Type B pancreatic cell (in vitro differentiated cells): ENCODE measurements at regions not wholly inside any gene's neighbourhood (a gene's known extent, or its start where the extent isn't known, plus 50 kb on each side); places are given as distances from the start of the nearest gene placed in this dataset.
A peak's percentile ranks its signal among the peaks of the same experiment; 100 is the strongest.

Experiments
- DNase-seq: peaks from one replicate; pipeline ENCODE4 v3.0.0; 2021; ENCODE audit warnings: mixed read lengths; ENCODE audit not compliant: unreplicated experiment; ENCODE audit errors: extremely low spot score
- H3K27ac Mint-ChIP-seq: 2 replicates; pipeline ENCODE4 v1.8.0; 2021; ENCODE audit warnings: mild to moderate bottlenecking, mixed read lengths
- H3K27me3 Mint-ChIP-seq: 2 replicates; pipeline ENCODE4 v1.8.0; 2021; ENCODE audit warnings: mixed read lengths
- H3K36me3 Mint-ChIP-seq: 2 replicates; pipeline ENCODE4 v1.8.0; 2021; ENCODE audit warnings: mixed read lengths
- H3K4me1 Mint-ChIP-seq: one replicate; pipeline ENCODE4 v1.8.0; 2021; ENCODE audit warnings: mixed read lengths; ENCODE audit not compliant: unreplicated experiment
- H3K4me3 Mint-ChIP-seq: 2 replicates; pipeline ENCODE4 v1.8.0; 2021; ENCODE audit warnings: mild to moderate bottlenecking, mixed read lengths
- H3K9me3 Mint-ChIP-seq: 2 replicates; pipeline ENCODE4 v1.8.0; 2021; ENCODE audit warnings: mixed read lengths
- TF ChIP-seq, protein P1 (sequence below): fragments of 200-600 bp; sonication (generic); conservative IDR thresholded peaks from 2 replicates; pipeline ENCODE4 v1.5.0; 2021; ENCODE audit warnings: antibody characterized with exemption, mild to moderate bottlenecking

DNA sequence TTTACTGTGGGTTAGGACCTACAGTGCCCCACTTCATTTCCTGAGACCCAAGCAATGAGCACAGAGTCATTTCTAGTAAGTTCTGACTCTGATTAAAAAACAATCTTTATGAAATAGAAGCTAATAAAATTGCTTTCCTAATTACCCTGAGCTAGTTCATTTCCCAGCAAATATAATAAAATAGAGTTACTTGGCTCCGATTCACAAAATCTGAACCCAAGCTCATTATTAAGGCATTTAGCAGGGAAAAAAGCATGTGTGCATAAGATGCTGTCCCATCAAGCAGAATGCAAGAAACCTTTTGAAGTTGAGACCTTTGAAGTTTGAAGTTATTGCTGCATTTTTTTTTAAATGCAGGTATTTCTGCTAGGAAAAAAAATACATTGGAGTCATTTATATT, 629.1 kb downstream of the BCL11A start:
- Mint-ChIP-seq H3K27me3 (no peaks in the 10 kb centered on the region), H3K36me3 (no peaks in the 10 kb centered on the region), H3K27ac (no peak overlapping the region), H3K4me3 (no peak overlapping the region), H3K4me1 (peaks cover 31% of the 10 kb centered on the region), H3K9me3 (no peaks in the 10 kb centered on the region)
- TF ChIP-seq, protein P1, sequence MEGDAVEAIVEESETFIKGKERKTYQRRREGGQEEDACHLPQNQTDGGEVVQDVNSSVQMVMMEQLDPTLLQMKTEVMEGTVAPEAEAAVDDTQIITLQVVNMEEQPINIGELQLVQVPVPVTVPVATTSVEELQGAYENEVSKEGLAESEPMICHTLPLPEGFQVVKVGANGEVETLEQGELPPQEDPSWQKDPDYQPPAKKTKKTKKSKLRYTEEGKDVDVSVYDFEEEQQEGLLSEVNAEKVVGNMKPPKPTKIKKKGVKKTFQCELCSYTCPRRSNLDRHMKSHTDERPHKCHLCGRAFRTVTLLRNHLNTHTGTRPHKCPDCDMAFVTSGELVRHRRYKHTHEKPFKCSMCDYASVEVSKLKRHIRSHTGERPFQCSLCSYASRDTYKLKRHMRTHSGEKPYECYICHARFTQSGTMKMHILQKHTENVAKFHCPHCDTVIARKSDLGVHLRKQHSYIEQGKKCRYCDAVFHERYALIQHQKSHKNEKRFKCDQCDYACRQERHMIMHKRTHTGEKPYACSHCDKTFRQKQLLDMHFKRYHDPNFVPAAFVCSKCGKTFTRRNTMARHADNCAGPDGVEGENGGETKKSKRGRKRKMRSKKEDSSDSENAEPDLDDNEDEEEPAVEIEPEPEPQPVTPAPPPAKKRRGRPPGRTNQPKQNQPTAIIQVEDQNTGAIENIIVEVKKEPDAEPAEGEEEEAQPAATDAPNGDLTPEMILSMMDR = no peak
- no peak for DNase-seq

DNA sequence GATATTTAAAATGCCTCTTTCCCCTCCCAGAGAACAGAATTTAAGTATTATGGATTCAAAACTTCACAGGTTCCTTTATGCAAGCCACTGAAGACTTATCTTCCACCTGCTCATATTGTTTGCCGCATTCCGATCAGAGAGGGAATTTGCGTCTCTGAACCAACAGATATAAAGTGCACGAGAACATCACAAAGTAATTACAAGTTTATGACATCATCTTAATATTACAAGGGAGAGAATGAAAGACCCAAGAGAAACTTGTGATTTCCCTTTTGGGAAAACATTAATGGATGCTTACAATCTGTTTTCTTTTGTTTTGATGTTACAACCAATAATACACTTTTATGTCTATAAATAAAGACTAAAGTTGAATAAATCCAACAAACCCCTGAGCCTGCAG, 631.0 kb downstream of the BCL11A start:
- H3K4me3 Mint-ChIP-seq = no peak overlapping the region
- TF ChIP-seq, protein P1 = no peak
- no peaks in the 10 kb centered on the region for H3K27me3 Mint-ChIP-seq
- H3K9me3 Mint-ChIP-seq = no peaks in the 10 kb centered on the region
- peaks cover 31% of the 10 kb centered on the region for H3K4me1 Mint-ChIP-seq
- no peaks in the 10 kb centered on the region for H3K36me3 Mint-ChIP-seq
- DNase-seq = no peak
- no peak overlapping the region for H3K27ac Mint-ChIP-seq

GRCh38 chr2:59921743-59922142, 631.7 kb downstream of the BCL11A start:
- H3K4me1 Mint-ChIP-seq = peaks cover 31% of the 10 kb centered on the region
- H3K27ac Mint-ChIP-seq = peak overlapping the region; percentile 52
- H3K36me3 Mint-ChIP-seq = no peaks in the 10 kb centered on the region
- no peaks in the 10 kb centered on the region for H3K27me3 Mint-ChIP-seq
- TF ChIP-seq, protein P1 = no peak
- no peak overlapping the region for H3K4me3 Mint-ChIP-seq
- H3K9me3 Mint-ChIP-seq = no peaks in the 10 kb centered on the region
- DNase-seq = no peak

DNA sequence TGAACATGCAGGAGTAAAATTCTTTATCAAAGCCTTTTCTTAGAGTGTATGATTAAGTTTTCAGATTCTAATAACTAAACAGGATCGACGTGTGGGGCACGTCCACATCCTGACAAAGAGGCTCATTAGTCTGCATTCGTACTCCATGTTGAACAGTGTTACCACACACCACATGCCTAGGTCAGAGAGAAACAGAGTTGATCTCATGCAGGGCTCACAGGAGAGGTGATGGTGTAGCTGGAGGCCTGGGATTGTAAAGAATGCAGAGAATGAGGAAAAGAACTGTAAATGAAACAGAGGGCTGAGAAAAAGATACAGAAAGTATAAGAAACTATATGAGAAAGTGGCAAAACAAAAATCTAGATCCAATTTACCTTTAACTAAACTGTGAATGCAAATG, 632.5 kb downstream of the BCL11A start:
- DNase-seq = no peak
- Mint-ChIP-seq H3K27me3 (no peaks in the 10 kb centered on the region), H3K36me3 (no peaks in the 10 kb centered on the region), H3K4me1 (peaks cover 30% of the 10 kb centered on the region), H3K4me3 (no peak overlapping the region), H3K27ac (peak overlapping the region; percentile 52), H3K9me3 (no peaks in the 10 kb centered on the region)
- TF ChIP-seq, protein P1 = no peak

DNA sequence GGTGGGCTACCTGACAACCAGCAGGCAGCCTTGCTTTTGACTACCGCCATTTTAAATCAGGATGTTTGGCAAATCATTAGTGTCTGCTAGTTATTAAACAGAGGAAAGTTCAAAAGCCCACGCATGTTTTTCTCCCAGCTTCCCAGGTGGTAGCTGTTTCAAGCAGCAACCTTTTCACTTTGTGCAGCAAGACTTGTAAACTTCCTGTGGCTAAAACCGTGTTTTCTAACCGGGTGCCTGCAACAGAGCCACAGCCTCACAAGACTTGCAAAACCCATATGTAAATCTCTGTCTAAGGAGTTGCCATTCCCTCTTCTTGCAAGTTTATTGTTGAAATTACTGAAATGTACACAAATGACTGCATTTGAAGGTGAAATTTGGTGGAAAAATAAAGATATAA, 633.1 kb downstream of the BCL11A start:
- Mint-ChIP-seq H3K9me3 (no peaks in the 10 kb centered on the region), H3K36me3 (no peaks in the 10 kb centered on the region), H3K4me1 (peaks cover 26% of the 10 kb centered on the region), H3K27me3 (no peaks in the 10 kb centered on the region), H3K27ac (no peak overlapping the region), H3K4me3 (no peak overlapping the region)
- TF ChIP-seq, protein P1 = no peak
- no peak for DNase-seq

DNA sequence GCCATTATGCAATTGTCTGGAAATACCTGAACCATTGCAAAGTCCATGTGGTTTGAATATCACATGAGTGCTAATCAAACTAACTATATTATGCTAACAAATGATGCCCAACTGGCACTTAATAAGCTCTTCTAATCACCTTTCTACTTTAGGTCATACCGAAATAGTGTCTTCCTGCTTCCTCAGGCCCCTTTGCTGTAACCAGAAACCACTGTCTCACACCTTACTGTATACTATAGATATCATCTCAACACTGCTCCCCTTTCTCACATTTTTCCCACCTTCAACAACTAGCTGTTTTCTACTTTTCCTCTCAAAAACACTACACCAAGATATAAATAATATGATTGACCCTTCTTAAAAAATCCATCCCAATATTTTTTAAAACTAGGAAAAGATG, 633.9 kb downstream of the BCL11A start:
- Mint-ChIP-seq H3K27ac (no peak overlapping the region), H3K4me1 (peaks cover 26% of the 10 kb centered on the region), H3K36me3 (no peaks in the 10 kb centered on the region), H3K9me3 (no peaks in the 10 kb centered on the region), H3K27me3 (no peaks in the 10 kb centered on the region), H3K4me3 (no peak overlapping the region)
- TF ChIP-seq, protein P1 = no peak
- DNase-seq = no peak
